Heart left ventricle (tissue), 13 donors: ENCODE measurements at regions not wholly inside any gene's neighbourhood (a gene's known extent, or its start where the extent isn't known, plus 50 kb on each side); places are given as distances from the start of the nearest gene placed in this dataset.

Source experiments
- POLR2A ChIP-seq, 2 donors: fragments of 450-650 bp; IDR thresholded peaks; one replicate each; pipeline ENCODE4 v1.6.1; 2017; ENCODE audit warnings: antibody characterized with exemption in 2 of 2, mild to moderate bottlenecking in 2 of 2, moderate library complexity in 2 of 2
- TF ChIP-seq, protein P1 (sequence below), 12 donors: fragments of 200-600 bp; sonication (generic) in 4 of 12; IDR thresholded peaks; one replicate each; pipeline versions ENCODE4 v1.5.0 to v1.8.0; 2018 to 2022; ENCODE audit warnings: antibody characterized with exemption in 12 of 12, mild to moderate bottlenecking in 5 of 12
- donor health status: ischemic (EF 13 %, LVEDD 7.1; RV severe dilation, severe dysfunction).
- donor health status: DM: no; HTN: yes; CAD: no.
- donor health status: DM: no; HTN: no; CAD: no.
- donor health status: ischemic (EF 25% LVEDD 6.9; RV normal size, moderate dysfunction).
- donor health status: ischemic (EF 25% LVEDD 5.7; RV mildly dilated, moderate dysfunction).
- donor health status: ischemic (EF 35%, LVEDD 5.7; RV mildly dilated, moderate dysfunction).
- donor health status: nonischemic (EF 11% LVEDD 7.7; RV severe dilation, severe dysfunction).
- donor health status: DM: yes; HTN: yes; CAD: no.
- donor health status: PGD.
- donor health status: ischemic (EF 29% LVEDD 5.4; RV normal size, mild dysfunction).
- donor health status: nonischemic (EF 23%, LVEDD 6.1; RV moderate dilation, normal function).

DNA sequence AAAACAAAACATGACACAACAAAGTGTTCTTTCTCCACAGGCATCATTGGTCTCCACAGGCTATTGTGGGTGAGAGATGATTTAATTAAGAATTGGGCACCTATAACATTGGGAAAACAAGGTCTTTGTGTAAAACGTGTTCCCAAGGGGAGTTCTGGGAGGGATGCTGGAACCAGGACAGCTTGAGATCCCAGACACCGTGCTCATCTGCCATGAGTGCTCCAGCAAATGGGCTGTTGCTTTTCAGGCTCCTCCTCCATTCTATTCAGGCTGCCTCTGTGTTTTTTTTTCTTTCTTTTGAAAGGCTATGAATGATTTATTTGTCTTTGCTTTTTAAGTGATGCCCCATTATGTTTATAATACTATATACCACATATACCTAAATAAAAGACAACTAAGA, 122.4 kb downstream of the DACT1 start:
- TF ChIP-seq, protein P1, sequence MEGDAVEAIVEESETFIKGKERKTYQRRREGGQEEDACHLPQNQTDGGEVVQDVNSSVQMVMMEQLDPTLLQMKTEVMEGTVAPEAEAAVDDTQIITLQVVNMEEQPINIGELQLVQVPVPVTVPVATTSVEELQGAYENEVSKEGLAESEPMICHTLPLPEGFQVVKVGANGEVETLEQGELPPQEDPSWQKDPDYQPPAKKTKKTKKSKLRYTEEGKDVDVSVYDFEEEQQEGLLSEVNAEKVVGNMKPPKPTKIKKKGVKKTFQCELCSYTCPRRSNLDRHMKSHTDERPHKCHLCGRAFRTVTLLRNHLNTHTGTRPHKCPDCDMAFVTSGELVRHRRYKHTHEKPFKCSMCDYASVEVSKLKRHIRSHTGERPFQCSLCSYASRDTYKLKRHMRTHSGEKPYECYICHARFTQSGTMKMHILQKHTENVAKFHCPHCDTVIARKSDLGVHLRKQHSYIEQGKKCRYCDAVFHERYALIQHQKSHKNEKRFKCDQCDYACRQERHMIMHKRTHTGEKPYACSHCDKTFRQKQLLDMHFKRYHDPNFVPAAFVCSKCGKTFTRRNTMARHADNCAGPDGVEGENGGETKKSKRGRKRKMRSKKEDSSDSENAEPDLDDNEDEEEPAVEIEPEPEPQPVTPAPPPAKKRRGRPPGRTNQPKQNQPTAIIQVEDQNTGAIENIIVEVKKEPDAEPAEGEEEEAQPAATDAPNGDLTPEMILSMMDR (IDR thresholded peaks at IDR 0.05), result no peak
- TF ChIP-seq POLR2A (IDR thresholded peaks at IDR 0.05), result no peak
